SU-DHL-6 (cell line): ENCODE measurements at regions not wholly inside any gene's neighbourhood (a gene's known extent, or its start where the extent isn't known, plus 50 kb on each side); places are given as distances from the start of the nearest gene placed in this dataset.

ENCODE experiments used
- H2AFZ ChIP-seq: fragments of 200-600 bp; sonication (generic); 2 replicates; pipeline ENCODE4 v1.6.1; 2014; ENCODE audit warnings: low read depth, mild to moderate bottlenecking, moderate library complexity, mixed read lengths, antibody characterized with exemption, low read length; ENCODE audit not compliant: severe bottlenecking
- H3F3A ChIP-seq: fragments of 200-600 bp; shearing (Covaris generic); 2 replicates; pipeline ENCODE4 v1.6.0; 2016; ENCODE audit warnings: antibody characterized with exemption, mild to moderate bottlenecking; ENCODE audit not compliant: insufficient read depth
- H3K27ac ChIP-seq: fragments of 200-600 bp; sonication (generic); 2 replicates; pipeline ENCODE4 v1.5.1; 2016; ENCODE audit warnings: low read depth, mild to moderate bottlenecking, low read length, moderate library complexity, mixed read lengths
- H3K27me3 ChIP-seq: fragments of 200-600 bp; sonication (generic), shearing (Covaris generic); 2 replicates; pipeline ENCODE4 v1.6.0; 2014; ENCODE audit warnings: mild to moderate bottlenecking, low read length
- H3K36me3 ChIP-seq: fragments of 200-600 bp; sonication (generic); 2 replicates; pipeline ENCODE4 v1.6.1; 2014; ENCODE audit warnings: mild to moderate bottlenecking, low read length, mixed read lengths
- H3K4me2 ChIP-seq: fragments of 300-600, 200-600 bp; shearing (Covaris generic), sonication (generic); 2 replicates; pipeline ENCODE4 v1.6.0; 2014; ENCODE audit warnings: low read length, low read depth, mild to moderate bottlenecking; ENCODE audit not compliant: poor library complexity, severe bottlenecking
- H3K4me3 ChIP-seq: fragments of 200-600 bp; sonication (generic); 2 replicates; pipeline ENCODE4 v1.5.1; 2014; ENCODE audit warnings: antibody characterized with exemption, low read length, mild to moderate bottlenecking, mixed read lengths; ENCODE audit not compliant: insufficient read depth, poor library complexity, severe bottlenecking
- H3K79me2 ChIP-seq: fragments of 200-600 bp; sonication (generic); 2 replicates; pipeline ENCODE4 v1.6.1; 2014; ENCODE audit warnings: mild to moderate bottlenecking, low read length, moderate library complexity; ENCODE audit not compliant: insufficient read depth
- H3K9ac ChIP-seq: fragments of 200-600 bp; sonication (generic); 2 replicates; pipeline ENCODE4 v1.7.0; 2014; ENCODE audit warnings: mild to moderate bottlenecking, low read length
- H3K9me2 ChIP-seq: fragments of 200-600 bp; sonication (generic); replicated peaks from 2 replicates; pipeline ENCODE4 v1.6.1; 2014; ENCODE audit warnings: low read length; ENCODE audit not compliant: insufficient read depth
- H3K9me3 ChIP-seq: fragments of 200-600 bp; sonication (generic); 2 replicates; pipeline ENCODE4 v1.6.1; 2014; ENCODE audit warnings: low read length, mixed read lengths; ENCODE audit not compliant: insufficient read depth
- H4K20me1 ChIP-seq: fragments of 200-600 bp; sonication (generic); 2 replicates; pipeline ENCODE4 v1.6.1; 2014; ENCODE audit warnings: low read depth, mild to moderate bottlenecking, antibody characterized with exemption, low read length, moderate library complexity, mixed read lengths
- CTCF ChIP-seq: fragments of 200-600 bp; sonication (generic); IDR thresholded peaks from one replicate; pipeline ENCODE4 v1.5.1; 2017; ENCODE audit warnings: antibody characterized with exemption, mild to moderate bottlenecking, low read length, moderate library complexity; ENCODE audit not compliant: insufficient read depth, poor library complexity, severe bottlenecking
- EZH2phosphoT487 ChIP-seq: fragments of 200-600 bp; sonication (generic), shearing (Covaris generic); conservative IDR thresholded peaks from 2 replicates; pipeline ENCODE4 v1.6.1; 2018; ENCODE audit warnings: mild to moderate bottlenecking, antibody characterized with exemption, low read length, moderate library complexity, mixed read lengths

GRCh38 chr14:80095623-80096022, 115.7 kb downstream of the DIO2 start:
- H2AFZ ChIP-seq = no peak overlapping the region
- no peaks in the 10 kb centered on the region for H3K36me3 ChIP-seq
- H3K9ac ChIP-seq = no peak overlapping the region
- no peaks in the 10 kb centered on the region for H3K79me2 ChIP-seq
- H3K9me3 ChIP-seq = no peaks in the 10 kb centered on the region
- no peak overlapping the region for H3K27ac ChIP-seq
- H3K4me2 ChIP-seq = no peak overlapping the region
- H4K20me1 ChIP-seq = no peaks in the 10 kb centered on the region
- no peaks in the 10 kb centered on the region for H3K9me2 ChIP-seq
- TF ChIP-seq CTCF (no peak), EZH2phosphoT487 (no peak)
- no peaks in the 10 kb centered on the region for H3F3A ChIP-seq
- no peak overlapping the region for H3K4me3 ChIP-seq
- H3K27me3 ChIP-seq = no peaks in the 10 kb centered on the region

- Histone ChIP-seq H3K9ac (no peak overlapping the region), H3K4me3 (no peak overlapping the region), H3K9me3 (no peaks in the 10 kb centered on the region), H3K4me2 (no peak overlapping the region), H3K36me3 (no peaks in the 10 kb centered on the region), H3K27ac (no peak overlapping the region), H3K79me2 (no peaks in the 10 kb centered on the region), H3K27me3 (no peaks in the 10 kb centered on the region), H2AFZ (no peak overlapping the region), H3F3A (no peaks in the 10 kb centered on the region), H4K20me1 (no peaks in the 10 kb centered on the region), H3K9me2 (no peaks in the 10 kb centered on the region)
- TF ChIP-seq EZH2phosphoT487 = no peak
- no peak for TF ChIP-seq CTCF
Measured at GRCh38 chr14:80087411-80087810, 123.9 kb downstream of the DIO2 start.

- Histone ChIP-seq H3K79me2 (no peaks in the 10 kb centered on the region), H3K27me3 (no peaks in the 10 kb centered on the region), H3K9me3 (no peaks in the 10 kb centered on the region), H3F3A (no peaks in the 10 kb centered on the region), H3K27ac (no peak overlapping the region), H3K9ac (no peak overlapping the region), H3K4me2 (no peak overlapping the region), H2AFZ (no peak overlapping the region), H3K36me3 (no peaks in the 10 kb centered on the region), H3K4me3 (no peak overlapping the region), H4K20me1 (no peaks in the 10 kb centered on the region), H3K9me2 (no peaks in the 10 kb centered on the region)
- TF ChIP-seq CTCF (no peak), EZH2phosphoT487 (no peak)
Measured at GRCh38 chr14:80084196-80084595, 127.1 kb downstream of the DIO2 start.
